Activated T-helper 2 cell treated with anti-CD3 and anti-CD28 coated beads, Interferon-gamma antibody, Interleukin-2, Interleukin-4, amounts not matched to agents 10 μg/mL and 5 μg/mL and 100 μg/mL, durations not matched to agents 14 hours and 24 hours and 36 hours (primary cell): ENCODE measurements at regions not wholly inside any gene's neighbourhood (a gene's known extent, or its start where the extent isn't known, plus 50 kb on each side); places are given as distances from the start of the nearest gene placed in this dataset.

Experiments used
- DNase-seq: peaks from one replicate; pipeline ENCODE4 v3.0.0; 2021; ENCODE audit warnings: low spot score
- H3K27ac Mint-ChIP-seq: one replicate; pipeline ENCODE4 v1.8.0; 2021; ENCODE audit warnings: mixed read lengths
- H3K27me3 Mint-ChIP-seq: one replicate; pipeline ENCODE4 v1.8.0; 2021; ENCODE audit warnings: low read depth, mixed read lengths
- H3K36me3 Mint-ChIP-seq: one replicate; pipeline ENCODE4 v1.8.0; 2021; ENCODE audit warnings: low read depth, mixed read lengths
- H3K4me1 Mint-ChIP-seq: one replicate; pipeline ENCODE4 v1.8.0; 2021; ENCODE audit warnings: low read depth, mixed read lengths
- H3K4me3 Mint-ChIP-seq: one replicate; pipeline ENCODE4 v1.8.0; 2021; ENCODE audit warnings: low read depth, mild to moderate bottlenecking, moderate library complexity, mixed read lengths
- H3K9me3 Mint-ChIP-seq: one replicate; pipeline ENCODE4 v1.8.0; 2021; ENCODE audit warnings: mixed read lengths
- intact Hi-C: fragments of 100-400 bp; cut with micrococcal nuclease; formaldehyde crosslinking; loops from one replicate; pipeline ENCODE4 v1.15.1; 2023

GRCh38 chr5:155342956-155343355 lies 329.4 kb downstream of the KIF4B start:
- intact Hi-C loops, result no loop called here
- no peak overlapping the region for H3K4me3 Mint-ChIP-seq

GRCh38 chr5:155343468-155343867 lies 329.9 kb downstream of the KIF4B start:
- Mint-ChIP-seq H3K4me3 (no peak overlapping the region), H3K27me3 (no peaks in the 10 kb centered on the region), H3K27ac (no peak overlapping the region), H3K9me3 (no peaks in the 10 kb centered on the region), H3K4me1 (no peaks in the 10 kb centered on the region), H3K36me3 (no peaks in the 10 kb centered on the region)
- intact Hi-C loops, result no loop called here
- no peak for DNase-seq

More at GRCh38 chr5:155342956-155343355, 329.4 kb downstream of the KIF4B start:
- Mint-ChIP-seq H3K36me3 (no peaks in the 10 kb centered on the region), H3K27ac (no peak overlapping the region), H3K4me1 (no peaks in the 10 kb centered on the region), H3K27me3 (no peaks in the 10 kb centered on the region), H3K9me3 (no peaks in the 10 kb centered on the region)
- DNase-seq, result no peak

GRCh38 chr5:155353231-155353630 lies 339.7 kb downstream of the KIF4B start:
- Mint-ChIP-seq H3K4me3 (no peak overlapping the region), H3K36me3 (no peaks in the 10 kb centered on the region), H3K27ac (no peak overlapping the region), H3K4me1 (no peaks in the 10 kb centered on the region), H3K27me3 (no peaks in the 10 kb centered on the region), H3K9me3 (peaks cover 23% of the 10 kb centered on the region)
- no peak for DNase-seq
- intact Hi-C loops, result no loop called here

- intact Hi-C loops, result no loop called here
- no peaks in the 10 kb centered on the region for H3K27me3 Mint-ChIP-seq
- no peak overlapping the region for H3K27ac Mint-ChIP-seq
- no peaks in the 10 kb centered on the region for H3K9me3 Mint-ChIP-seq
- no peaks in the 10 kb centered on the region for H3K36me3 Mint-ChIP-seq
- DNase-seq, result no peak
- H3K4me1 Mint-ChIP-seq, result no peaks in the 10 kb centered on the region
- no peak overlapping the region for H3K4me3 Mint-ChIP-seq
These were observed 352.5 kb downstream of the KIF4B start for GRCh38 chr5:155366096-155366495.

- H3K9me3 Mint-ChIP-seq, result no peaks in the 10 kb centered on the region
- H3K4me3 Mint-ChIP-seq, result no peak overlapping the region
- H3K4me1 Mint-ChIP-seq, result no peaks in the 10 kb centered on the region
- no peak for DNase-seq
- intact Hi-C loops, result no loop called here
- H3K36me3 Mint-ChIP-seq, result no peaks in the 10 kb centered on the region
- no peaks in the 10 kb centered on the region for H3K27me3 Mint-ChIP-seq
- no peak overlapping the region for H3K27ac Mint-ChIP-seq
These were observed 354.3 kb downstream of the KIF4B start for GRCh38 chr5:155367841-155368240.

GRCh38 chr5:155368490-155368889 lies 354.9 kb downstream of the KIF4B start:
- intact Hi-C loops, result no loop called here

GRCh38 chr5:155380480-155380879 lies 366.9 kb downstream of the KIF4B start:
- no peak overlapping the region for H3K4me3 Mint-ChIP-seq
- no peak for DNase-seq
- no peaks in the 10 kb centered on the region for H3K4me1 Mint-ChIP-seq
- no peak overlapping the region for H3K27ac Mint-ChIP-seq
- peaks cover under 1% of the 10 kb centered on the region for H3K9me3 Mint-ChIP-seq
- H3K27me3 Mint-ChIP-seq, result no peaks in the 10 kb centered on the region
- intact Hi-C loops, result no loop called here
- H3K36me3 Mint-ChIP-seq, result no peaks in the 10 kb centered on the region

More at GRCh38 chr5:155368490-155368889, 354.9 kb downstream of the KIF4B start:
- Mint-ChIP-seq H3K4me3 (no peak overlapping the region), H3K9me3 (no peaks in the 10 kb centered on the region), H3K36me3 (no peaks in the 10 kb centered on the region), H3K4me1 (no peaks in the 10 kb centered on the region), H3K27me3 (no peaks in the 10 kb centered on the region), H3K27ac (no peak overlapping the region)
- no peak for DNase-seq

GRCh38 chr5:155381654-155382053 lies 368.1 kb downstream of the KIF4B start:
- Mint-ChIP-seq H3K36me3 (no peaks in the 10 kb centered on the region), H3K4me3 (no peak overlapping the region), H3K4me1 (no peaks in the 10 kb centered on the region), H3K9me3 (no peaks in the 10 kb centered on the region), H3K27me3 (no peaks in the 10 kb centered on the region), H3K27ac (no peak overlapping the region)
- intact Hi-C loops, result no loop called here
- DNase-seq, result no peak

GRCh38 chr5:155389498-155389897 lies 375.9 kb downstream of the KIF4B start:
- Mint-ChIP-seq H3K4me1 (no peaks in the 10 kb centered on the region), H3K4me3 (no peak overlapping the region), H3K27ac (no peak overlapping the region), H3K27me3 (no peaks in the 10 kb centered on the region), H3K9me3 (no peaks in the 10 kb centered on the region), H3K36me3 (no peaks in the 10 kb centered on the region)
- intact Hi-C loops, result no loop called here
- no peak for DNase-seq

- intact Hi-C loops, result no loop called here
- Mint-ChIP-seq H3K36me3 (no peaks in the 10 kb centered on the region), H3K27me3 (no peaks in the 10 kb centered on the region), H3K4me1 (no peaks in the 10 kb centered on the region), H3K9me3 (no peaks in the 10 kb centered on the region), H3K27ac (no peak overlapping the region), H3K4me3 (no peak overlapping the region)
- no peak for DNase-seq
These were observed 381.2 kb downstream of the KIF4B start for GRCh38 chr5:155394727-155395126.

GRCh38 chr5:155402927-155403640 lies 389.5 kb downstream of the KIF4B start:
- Mint-ChIP-seq H3K9me3 (peaks cover 27% of the 10 kb centered on the region), H3K4me1 (no peaks in the 10 kb centered on the region), H3K27me3 (no peaks in the 10 kb centered on the region), H3K4me3 (no peak overlapping the region), H3K27ac (no peak overlapping the region), H3K36me3 (no peaks in the 10 kb centered on the region)
- DNase-seq, result no peak
- intact Hi-C loops, result no loop called here

GRCh38 chr5:155406815-155407214 lies 393.3 kb downstream of the KIF4B start:
- intact Hi-C loops, result no loop called here

GRCh38 chr5:155408465-155408864 lies 394.9 kb downstream of the KIF4B start:
- DNase-seq, result no peak
- no peak overlapping the region for H3K4me3 Mint-ChIP-seq

More at GRCh38 chr5:155406815-155407214, 393.3 kb downstream of the KIF4B start:
- H3K4me1 Mint-ChIP-seq, result no peaks in the 10 kb centered on the region
- H3K27me3 Mint-ChIP-seq, result no peaks in the 10 kb centered on the region
- no peaks in the 10 kb centered on the region for H3K36me3 Mint-ChIP-seq
- H3K4me3 Mint-ChIP-seq, result no peak overlapping the region
- H3K9me3 Mint-ChIP-seq, result peaks cover 27% of the 10 kb centered on the region
- H3K27ac Mint-ChIP-seq, result no peak overlapping the region
- DNase-seq, result no peak

GRCh38 chr5:155416765-155417164 lies 403.2 kb downstream of the KIF4B start:
- no peak for DNase-seq
- H3K27me3 Mint-ChIP-seq, result no peaks in the 10 kb centered on the region
- H3K4me3 Mint-ChIP-seq, result no peak overlapping the region
- H3K36me3 Mint-ChIP-seq, result no peaks in the 10 kb centered on the region
- intact Hi-C loops, result no loop called here
- no peaks in the 10 kb centered on the region for H3K4me1 Mint-ChIP-seq
- no peak overlapping the region for H3K27ac Mint-ChIP-seq
- H3K9me3 Mint-ChIP-seq, result no peaks in the 10 kb centered on the region

More at GRCh38 chr5:155408465-155408864, 394.9 kb downstream of the KIF4B start:
- H3K27me3 Mint-ChIP-seq, result no peaks in the 10 kb centered on the region
- H3K9me3 Mint-ChIP-seq, result peaks cover 20% of the 10 kb centered on the region
- H3K27ac Mint-ChIP-seq, result no peak overlapping the region
- H3K4me1 Mint-ChIP-seq, result no peaks in the 10 kb centered on the region
- intact Hi-C loops, result no loop called here
- no peaks in the 10 kb centered on the region for H3K36me3 Mint-ChIP-seq
